ENCODE measurements at regions not wholly inside any gene's neighbourhood (a gene's known extent, or its start where the extent isn't known, plus 50 kb on each side); places are given as distances from the start of the nearest gene placed in this dataset.

GRCh38 chr16:14331020-14331419, 259.9 kb downstream of the MRTFB start:
- Mint-ChIP-seq H3K4me3 (no peak overlapping the region), H3K36me3 (ENCODE audit: insufficient read depth in 1 of 3, low read depth in 3 of 3) (peaks cover 13 to 17% (median 16%) of the 10 kb centered on the region in 3 experiments), H3K4me1 (peaks cover 0 to 3% of the 10 kb centered on the region in 2 experiments; a peak in 2 of 4 replicates), H3K9me3 (peaks cover 7 to 8% of the 10 kb centered on the region in 2 experiments; a peak in 4 of 5 replicates), H3K27me3 (ENCODE audit: low read depth) (no peaks in the 10 kb centered on the region; the same call in 1 of the 2 replicates), H3K27ac (no peak overlapping the region)
- Histone ChIP-seq H2BK12ac (ENCODE audit: insufficient read length, low read depth, low read length) (no peak overlapping the region), H3K79me1 (ENCODE audit: insufficient read depth, low read depth, low read length, poor library complexity, severe bottlenecking) (no peaks in the 10 kb centered on the region), H4K8ac (replicated peaks; ENCODE audit: insufficient read length, low read depth, low read length) (no peak overlapping the region), H3K79me2 (ENCODE audit: insufficient read depth, low read length) (no peaks in the 10 kb centered on the region), H2BK15ac (ENCODE audit: low read depth, low read length) (no peak overlapping the region), H3K4me1 (ENCODE audit: insufficient read depth, low read length) (no peaks in the 10 kb centered on the region), H3K27me3 (ENCODE audit: insufficient read depth, low read length) (no peaks in the 10 kb centered on the region), H3K18ac (ENCODE audit: insufficient read length, low read depth, low read length) (no peak overlapping the region), H3T11ph (ENCODE audit: low read length) (no peak overlapping the region), H4K20me1 (ENCODE audit: control insufficient read depth, insufficient read depth, insufficient read length) (no peaks in the 10 kb centered on the region), H4K91ac (ENCODE audit: insufficient read length, low read depth, low read length) (no peak overlapping the region), H3K23me2 (ENCODE audit: insufficient read length, low read depth, low read length, poor library complexity, severe bottlenecking) (no peaks in the 10 kb centered on the region), H3K9ac (ENCODE audit: extremely low read depth, insufficient read length, low read length) (no peak overlapping the region), H3K14ac (ENCODE audit: insufficient read depth, low read length) (no peak overlapping the region; the same call in 1 of the 2 replicates), H3K9me3 (ENCODE audit: control insufficient read depth, low read depth, low read length) (peaks cover 10% of the 10 kb centered on the region), H3K56ac (ENCODE audit: insufficient read length, low read depth, low read length) (no peak overlapping the region), H2BK20ac (ENCODE audit: low read depth, low read length, poor library complexity, severe bottlenecking) (no peak overlapping the region), H2AK5ac (ENCODE audit: insufficient read length, low read length) (no peak overlapping the region), H3K27ac (ENCODE audit: insufficient read length, low read depth, low read length) (no peak overlapping the region), H2BK120ac (ENCODE audit: low read depth, low read length, poor library complexity, severe bottlenecking) (no peak overlapping the region), H3K4ac (ENCODE audit: low read depth, low read length) (no peak overlapping the region), H3K23ac (ENCODE audit: insufficient read length, low read depth, low read length) (no peak overlapping the region), H2BK5ac (ENCODE audit: insufficient read length, low read length) (no peak overlapping the region), H3K4me2 (ENCODE audit: insufficient read depth, insufficient read length, low read length) (no peak overlapping the region), H4K5ac (ENCODE audit: insufficient read length, low read depth, low read length) (no peak overlapping the region), H2AFZ (ENCODE audit: low read length) (no peak overlapping the region)
- no CpG with 5 or more reads among the region's 2 CpGs for WGBS (ENCODE audit: extremely low coverage, insufficient read length, low lambda C conversion rate)
- TF ChIP-seq, protein P1, sequence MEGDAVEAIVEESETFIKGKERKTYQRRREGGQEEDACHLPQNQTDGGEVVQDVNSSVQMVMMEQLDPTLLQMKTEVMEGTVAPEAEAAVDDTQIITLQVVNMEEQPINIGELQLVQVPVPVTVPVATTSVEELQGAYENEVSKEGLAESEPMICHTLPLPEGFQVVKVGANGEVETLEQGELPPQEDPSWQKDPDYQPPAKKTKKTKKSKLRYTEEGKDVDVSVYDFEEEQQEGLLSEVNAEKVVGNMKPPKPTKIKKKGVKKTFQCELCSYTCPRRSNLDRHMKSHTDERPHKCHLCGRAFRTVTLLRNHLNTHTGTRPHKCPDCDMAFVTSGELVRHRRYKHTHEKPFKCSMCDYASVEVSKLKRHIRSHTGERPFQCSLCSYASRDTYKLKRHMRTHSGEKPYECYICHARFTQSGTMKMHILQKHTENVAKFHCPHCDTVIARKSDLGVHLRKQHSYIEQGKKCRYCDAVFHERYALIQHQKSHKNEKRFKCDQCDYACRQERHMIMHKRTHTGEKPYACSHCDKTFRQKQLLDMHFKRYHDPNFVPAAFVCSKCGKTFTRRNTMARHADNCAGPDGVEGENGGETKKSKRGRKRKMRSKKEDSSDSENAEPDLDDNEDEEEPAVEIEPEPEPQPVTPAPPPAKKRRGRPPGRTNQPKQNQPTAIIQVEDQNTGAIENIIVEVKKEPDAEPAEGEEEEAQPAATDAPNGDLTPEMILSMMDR (conservative IDR thresholded peaks at IDR 0.05), result no peak
- no peak for DNase-seq

All from H9 (cell line).